ENCODE measurements at regions not wholly inside any gene's neighbourhood (a gene's known extent, or its start where the extent isn't known, plus 50 kb on each side); places are given as distances from the start of the nearest gene placed in this dataset.

DNA sequence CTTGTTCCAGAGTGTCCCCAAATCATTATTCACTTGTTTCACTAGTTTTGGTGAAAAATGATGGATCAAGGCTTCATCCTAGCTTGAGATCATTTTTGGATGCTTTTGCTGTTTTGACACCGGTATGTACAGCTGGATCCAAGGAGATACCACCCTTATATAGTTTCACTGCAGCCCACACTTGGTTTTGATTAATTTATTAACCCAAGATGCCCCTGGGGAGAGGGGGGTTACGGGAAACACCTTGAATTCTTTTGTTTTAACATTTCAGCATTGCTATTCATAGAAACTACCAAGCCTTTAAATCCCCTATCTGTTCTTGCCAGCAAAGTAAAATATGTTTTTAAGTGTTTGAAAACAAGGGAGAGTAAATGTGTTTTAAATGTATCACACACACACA lies 457.7 kb upstream of the RUNX1 start:
- TF ChIP-seq CTCF (IDR thresholded peaks at IDR 0.05) = no peak
- TF ChIP-seq POLR2A (IDR thresholded peaks at IDR 0.05) = no peak
